Prostate gland (tissue), 1 donor: ENCODE measurements at regions not wholly inside any gene's neighbourhood (a gene's known extent, or its start where the extent isn't known, plus 50 kb on each side); places are given as distances from the start of the nearest gene placed in this dataset.

Source experiments
- POLR2A ChIP-seq: fragments of 450-650 bp; IDR thresholded peaks from one replicate; pipeline ENCODE4 v1.6.1; 2016; ENCODE audit warnings: antibody characterized with exemption, mild to moderate bottlenecking
- POLR2AphosphoS5 ChIP-seq: sonication (generic); formaldehyde crosslinking; IDR thresholded peaks from one replicate; pipeline ENCODE4 v1.6.1; 2017; ENCODE audit warnings: antibody characterized with exemption

- no peak for TF ChIP-seq POLR2AphosphoS5
- TF ChIP-seq POLR2A: no peak
Measured at GRCh38 chr1:219358080-219358479, 184.4 kb downstream of the LYPLAL1 start.
